GM12878 (cell line): ENCODE measurements at regions not wholly inside any gene's neighbourhood (a gene's known extent, or its start where the extent isn't known, plus 50 kb on each side); places are given as distances from the start of the nearest gene placed in this dataset.

Source experiments
- ATAC-seq: fragments of 200-7000 bp; cut with Tn5 transposase; 3 replicates; pipeline ENCODE4 v1.9.1; 2020; ENCODE audit warnings: mild to moderate bottlenecking, moderate library complexity
- BruUV-seq: library from RNA; stranded (reverse); fragments of 400-500 nt; replicated peaks from 2 replicates; lab custom pipeline; 2021; lab: Mats Ljungman, UMichigan
- CTCF ChIA-PET: fragments of 300-600 bp; sonication (Branson Sonifier 250); formaldehyde crosslinking; extraction: SDS; loops from one replicate; lab custom pipeline; 2021; ENCODE audit warnings: inconsistent platforms; lab: Yijun Ruan, JAX
- POLR2A ChIA-PET: fragments of 350-600 bp; formaldehyde crosslinking; extraction: SDS; loops from one replicate; lab custom pipeline; 2021; ENCODE audit warnings: inconsistent platforms; lab: Charles Lee
- RAD21 ChIA-PET: fragments of 300-600 bp; sonication (Branson Sonifier 250); formaldehyde crosslinking; loops from one replicate; lab custom pipeline; 2023; ENCODE audit warnings: antibody characterized with exemption; ENCODE audit not compliant: unreplicated experiment; lab: Charles Lee
- SMC1A ChIA-PET: fragments of 300-600 bp; sonication (Branson Sonifier 250); formaldehyde crosslinking; loops from one replicate; lab custom pipeline; 2023; ENCODE audit not compliant: unreplicated experiment, uncharacterized antibody; lab: Charles Lee
- DNase-seq: peaks from one replicate; pipeline ENCODE4 v3.0.0-alpha.2; 2011; ENCODE audit warnings: low read depth, low spot score
- FAIRE-seq: peaks from 3 replicates; lab custom pipeline; 2011; peaks lifted over from hg19 to GRCh38; lab: Jason Lieb, UNC
- H2AFZ ChIP-seq: 2 replicates; pipeline ENCODE4 v1.6.0; 2011; ENCODE audit warnings: low read depth, low read length, control low read depth; ENCODE audit not compliant: control insufficient read depth
- H3K27ac ChIP-seq: 2 replicates; pipeline ENCODE4 v1.5.1; 2011; ENCODE audit warnings: control low read depth; ENCODE audit not compliant: control insufficient read depth, insufficient read depth
- H3K27me3 ChIP-seq, 2 experiments: replicated peaks in 1 of 2; 2 replicates each; pipeline versions ENCODE4 v1.6.0 to v1.6.1; 2011; ENCODE audit warnings: low read length in 1 of 2; ENCODE audit not compliant: control insufficient read depth in 2 of 2, insufficient read depth in 2 of 2
- H3K36me3 ChIP-seq, 2 experiments: 2 replicates each; pipeline ENCODE4 v1.5.1; 2011; ENCODE audit warnings: low read length in 1 of 2; ENCODE audit not compliant: control insufficient read depth in 2 of 2, insufficient read depth in 2 of 2
- H3K4me1 ChIP-seq: 2 replicates; pipeline ENCODE4 v1.6.1; 2011; ENCODE audit warnings: mild to moderate bottlenecking, low read length, moderate library complexity, mixed read lengths; ENCODE audit not compliant: control insufficient read depth, insufficient read depth
- H3K4me2 ChIP-seq: 2 replicates; pipeline ENCODE4 v1.6.0; 2011; ENCODE audit warnings: control low read depth; ENCODE audit not compliant: control insufficient read depth, insufficient read depth
- H3K4me3 ChIP-seq: fragments of 200-600 bp; sonication (generic); 2 replicates; pipeline ENCODE4 v1.5.1; 2016
- H3K79me2 ChIP-seq: 2 replicates; pipeline ENCODE4 v1.6.0; 2011; ENCODE audit warnings: low read length; ENCODE audit not compliant: control insufficient read depth, insufficient read depth
- H3K9ac ChIP-seq: 2 replicates; pipeline ENCODE4 v1.8.0; 2011; ENCODE audit warnings: low read length, control low read depth, mixed read lengths; ENCODE audit not compliant: control insufficient read depth, insufficient read depth
- H3K9me3 ChIP-seq: replicated peaks from 3 replicates; pipeline ENCODE4 v1.5.1; 2011; ENCODE audit warnings: mild to moderate bottlenecking, low read length; ENCODE audit not compliant: control insufficient read depth, insufficient read depth
- H4K20me1 ChIP-seq: 2 replicates; pipeline ENCODE4 v1.6.0; 2011; ENCODE audit not compliant: control insufficient read depth, insufficient read depth
- CHD1 ChIP-seq: IDR thresholded peaks from 2 replicates; pipeline ENCODE4 v1.6.1; 2012; ENCODE audit warnings: low read depth, low read length, improper control_type of control experiment
- EGR1 ChIP-seq, 2 experiments: IDR thresholded peaks; 1 replicate in 1 of 2; 2 replicates in 1 of 2; pipeline ENCODE4 v1.6.1; 2011 to 2012; ENCODE audit warnings: low read depth in 2 of 2, low read length in 2 of 2, borderline replicate concordance in 1 of 2, mild to moderate bottlenecking in 1 of 2, moderate library complexity in 1 of 2
- IKZF2 ChIP-seq, 2 experiments: fragments of 450-650 bp; IDR thresholded peaks; 2 replicates each; pipeline ENCODE4 v1.6.1; 2017; ENCODE audit warnings: mild to moderate bottlenecking in 2 of 2, moderate library complexity in 2 of 2
- MTA2 ChIP-seq: fragments of 450-650 bp; IDR thresholded peaks from 2 replicates; pipeline ENCODE4 v1.6.1; 2016; ENCODE audit warnings: low read depth, mild to moderate bottlenecking, moderate library complexity
- NR2C1 ChIP-seq: fragments of 450-650 bp; IDR thresholded peaks from 2 replicates; pipeline ENCODE4 v1.6.1; 2017; ENCODE audit warnings: antibody characterized with exemption, mild to moderate bottlenecking, moderate library complexity
- RB1 ChIP-seq: fragments of 450-650 bp; formaldehyde crosslinking; IDR thresholded peaks from 2 replicates; pipeline ENCODE4 v1.6.1; 2017; ENCODE audit warnings: mild to moderate bottlenecking, borderline replicate concordance
- RCOR1 ChIP-seq: conservative IDR thresholded peaks from 2 replicates; pipeline ENCODE4 v1.6.1; 2012; ENCODE audit warnings: low read depth, low read length, improper control_type of control experiment
- ZBED1 ChIP-seq: IDR thresholded peaks from 2 replicates; pipeline ENCODE4 v1.6.1; 2016; ENCODE audit warnings: borderline replicate concordance
- ZNF384 ChIP-seq: IDR thresholded peaks from 2 replicates; pipeline ENCODE4 v1.6.1; 2012; ENCODE audit warnings: low read depth, mild to moderate bottlenecking, low read length, improper control_type of control experiment, borderline replicate concordance
- WGBS: methylation state at CpG from one replicate; pipeline ENCODE4 v1.1.6; 2016; ENCODE audit warnings: low lambda C conversion rate; ENCODE audit not compliant: insufficient replicate concordance, insufficient coverage; ENCODE audit errors: missing lambda C conversion rate; 5-methylcytosine and 5-hydroxymethylcytosine counted together
- in situ Hi-C: fragments of 300-500 bp; cut with MboI; formaldehyde crosslinking; loops from 9 replicates; pipeline ENCODE4 v1.14.3; 2018; ENCODE audit warnings: mixed read lengths
- intact Hi-C: fragments of 100-400 bp; cut with micrococcal nuclease; formaldehyde crosslinking; loops from one replicate; pipeline ENCODE4 v1.14.2; 2022; ENCODE audit not compliant: unreplicated experiment

GRCh38 chr4:100289530-100289888 is 99.2 kb upstream of the DDIT4L start (continued):
- TF ChIP-seq EGR1 (IDR thresholded peaks at IDR 0.05; ENCODE audit: borderline replicate concordance in 1 of 2, low read depth in 2 of 2, low read length in 2 of 2) (no peak), IKZF2 (IDR thresholded peaks at IDR 0.05) (no peak), RB1 (no peak), ZNF384 (no peak), ZBED1 (no peak), MTA2 (no peak), CHD1 (no peak)

GRCh38 chr4:100288811-100289529 is 98.7 kb upstream of the DDIT4L start:
- no peak overlapping the region for H3K9ac ChIP-seq
- 13% methylated on average over 5 of the region's 5 CpGs for WGBS
- DNase-seq (no peak), FAIRE-seq (no peak), ATAC-seq (no peak)
- H3K79me2 ChIP-seq: no peaks in the 10 kb centered on the region
- no peak overlapping the region for H3K4me2 ChIP-seq
- ChIA-PET SMC1A (no interaction called here), POLR2A (no interaction called here), CTCF (no interaction called here), RAD21 (no interaction called here)
- TF ChIP-seq NR2C1 (no peak), RCOR1 (no peak)
- in situ Hi-C loops: no loop called here
- H3K27me3 ChIP-seq: no peaks in the 10 kb centered on the region
- no peaks in the 10 kb centered on the region for H4K20me1 ChIP-seq
- no peaks in the 10 kb centered on the region for H3K4me1 ChIP-seq
- H3K36me3 ChIP-seq: no peaks in the 10 kb centered on the region
- H3K4me3 ChIP-seq: no peak overlapping the region
- intact Hi-C loops: no loop called here
- no peaks in the 10 kb centered on the region for H3K9me3 ChIP-seq
- H3K27ac ChIP-seq: no peak overlapping the region
- H2AFZ ChIP-seq: no peak overlapping the region
- BruUV-seq: no TSS peak
